ENCODE measurements at regions not wholly inside any gene's neighbourhood (a gene's known extent, or its start where the extent isn't known, plus 50 kb on each side); places are given as distances from the start of the nearest gene placed in this dataset.

DNA sequence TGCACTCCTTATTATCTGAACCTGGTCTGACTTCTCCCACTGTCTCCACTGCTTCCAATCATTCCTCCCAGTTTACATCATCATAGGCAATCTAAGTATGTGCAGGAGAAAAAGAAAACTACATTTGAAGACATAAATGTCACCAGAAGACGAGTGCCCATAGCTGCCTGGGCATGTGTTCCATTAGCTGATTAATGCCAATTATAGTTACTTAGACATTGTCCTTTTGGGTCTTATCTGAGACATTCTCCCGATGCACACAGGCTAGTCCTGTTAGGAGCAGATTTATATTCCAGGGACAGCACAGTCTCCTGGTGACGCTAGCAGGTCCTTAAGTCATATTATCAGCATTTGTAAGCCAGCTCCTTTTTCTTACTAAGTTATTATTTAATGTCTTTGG is 52.6 kb upstream of the PTGFRN start:
- TF ChIP-seq POLR2A (IDR thresholded peaks at IDR 0.05; ENCODE audit: extremely low read depth, insufficient read length) (no peak), CTCF (IDR thresholded peaks at IDR 0.05; ENCODE audit: low read depth, low read length) (no peak), MYC (IDR thresholded peaks at IDR 0.05; ENCODE audit: low read depth, low read length) (no peak)

Data from NB4 (cell line).